Vagina (tissue), 2 donors: ENCODE measurements at regions not wholly inside any gene's neighbourhood (a gene's known extent, or its start where the extent isn't known, plus 50 kb on each side); places are given as distances from the start of the nearest gene placed in this dataset.

Experiments
- CTCF ChIP-seq, 3 experiments: fragments of 450-650 bp in 2 of 3; fragments of 200-600 bp in 1 of 3; sonication (generic) in 1 of 3; IDR thresholded peaks; one replicate each; pipeline ENCODE4 v1.5.1; 2017 to 2019; ENCODE audit warnings: antibody characterized with exemption in 3 of 3, mild to moderate bottlenecking in 2 of 3, moderate library complexity in 2 of 3
- POLR2A ChIP-seq, 2 donors: fragments of 450-650 bp; IDR thresholded peaks; one replicate each; pipeline ENCODE4 v1.6.1; 2017; ENCODE audit warnings: antibody characterized with exemption in 2 of 2, mild to moderate bottlenecking in 2 of 2, moderate library complexity in 2 of 2

DNA sequence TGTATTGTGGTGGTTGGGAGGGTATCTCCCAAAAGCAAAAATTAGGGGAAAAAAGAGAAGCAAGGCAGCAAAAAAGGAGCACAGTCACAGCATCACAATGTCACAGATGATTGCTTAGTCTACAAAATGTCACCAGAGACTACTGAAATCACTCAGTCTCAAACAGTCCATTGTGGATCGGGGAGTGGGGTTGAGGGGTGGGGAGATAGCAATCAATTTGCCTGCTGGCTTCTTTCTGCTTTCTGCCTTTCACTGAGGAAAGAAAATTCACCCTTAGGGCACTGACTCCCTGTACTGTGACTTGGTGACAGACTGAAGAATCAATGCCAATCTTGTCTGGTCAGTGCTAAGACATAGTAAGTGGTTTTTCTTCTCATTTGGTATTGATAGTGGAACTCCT lies 2127.1 kb upstream of the PCDH20 start:
- TF ChIP-seq POLR2A (IDR thresholded peaks at IDR 0.05) (no peak), CTCF (IDR thresholded peaks at IDR 0.05) (no peak)
